Left cardiac atrium (tissue), 4 donors: ENCODE measurements at regions not wholly inside any gene's neighbourhood (a gene's known extent, or its start where the extent isn't known, plus 50 kb on each side); places are given as distances from the start of the nearest gene placed in this dataset.

ENCODE experiments used
- ATAC-seq, 2 donors: fragments of 200-7000 bp; cut with Tn5 transposase; one replicate each; pipeline ENCODE4 v1.9.1; 2020; ENCODE audit warnings: mild to moderate bottlenecking in 2 of 2, moderate library complexity in 2 of 2
- DNase-seq: peaks from one replicate; pipeline ENCODE4 v3.0.0-alpha.2; 2020
- intact Hi-C, 2 donors: fragments of 100-400 bp; cut with DNase I; formaldehyde crosslinking; loops; one replicate each; pipeline versions ENCODE4 v1.14.1 to v1.15.1; 2022 to 2023
- donor health status: DM: no; HTN: yes; CAD: no.
- donor health status: DM: no; HTN: yes; CAD: no; lungs with severe emphysema.
- donor health status: DM: yes; HTN: yes; CAD: no.
- donor health status: Dilated cardiomyopathy.

GRCh38 chr13:29676941-29677452, 81.5 kb upstream of the SLC7A1 start:
- intact Hi-C loops = no loop called here
- DNase-seq (no peak), ATAC-seq (no peak)

GRCh38 chr13:29676535-29676934, 81.0 kb upstream of the SLC7A1 start:
- intact Hi-C loops = no loop called here
- no peak for ATAC-seq
- DNase-seq = no peak

GRCh38 chr13:29674532-29674931, 79.0 kb upstream of the SLC7A1 start:
- DNase-seq (no peak), ATAC-seq (no peak)
- intact Hi-C loops = no loop called here

- no peak for ATAC-seq
- intact Hi-C loops = no loop called here
- DNase-seq = no peak
Measured at GRCh38 chr13:29664591-29664990, 69.1 kb upstream of the SLC7A1 start.

GRCh38 chr13:29654843-29655547, 59.5 kb upstream of the SLC7A1 start:
- intact Hi-C loops = no loop called here
- DNase-seq = no peak
- peak in 1 of 2 donors; percentile 29 for ATAC-seq

GRCh38 chr13:29654384-29654783, 58.9 kb upstream of the SLC7A1 start:
- DNase-seq (no peak), ATAC-seq (no peak)
- intact Hi-C loops = no loop called here

GRCh38 chr13:29648760-29649159, 53.3 kb upstream of the SLC7A1 start:
- intact Hi-C loops = no loop called here

More at GRCh38 chr13:29648760-29649159, 53.3 kb upstream of the SLC7A1 start:
- ATAC-seq (no peak), DNase-seq (no peak)
